Stomach (tissue), 8 donors: ENCODE measurements at regions not wholly inside any gene's neighbourhood (a gene's known extent, or its start where the extent isn't known, plus 50 kb on each side); places are given as distances from the start of the nearest gene placed in this dataset.

Experiments
- DNase-seq, 2 donors: peaks; one replicate each; pipeline versions ENCODE4 v3.0.0 to v3.0.0-alpha.2; 2013 to 2019
- H3K27ac ChIP-seq, 5 donors: fragments of 200-600 bp in 4 of 5; sonication (generic) in 4 of 5; one replicate each; pipeline ENCODE4 v1.5.1; 2013 to 2019; ENCODE audit warnings: mild to moderate bottlenecking in 1 of 5, moderate library complexity in 1 of 5
- H3K27me3 ChIP-seq, 3 donors: fragments of 200-600 bp; sonication (generic); one replicate each; pipeline ENCODE4 v1.5.1; 2017 to 2019; ENCODE audit warnings: mixed run types in 1 of 3
- H3K36me3 ChIP-seq, 4 donors: fragments of 200-600 bp; sonication (generic); 1 replicate in 3 of 4; 2 replicates in 1 of 4; pipeline ENCODE4 v1.5.1; 2016 to 2019
- H3K4me1 ChIP-seq, 4 donors: fragments of 200-600 bp; sonication (generic); one replicate each; pipeline ENCODE4 v1.5.1; 2016 to 2019
- H3K4me3 ChIP-seq, 4 donors: fragments of 200-600 bp; sonication (generic) in 3 of 4; one replicate each; pipeline ENCODE4 v1.5.1; 2016 to 2019; ENCODE audit warnings: mild to moderate bottlenecking in 1 of 4
- H3K9me3 ChIP-seq, 4 donors: fragments of 200-600 bp; sonication (generic); one replicate each; pipeline ENCODE4 v1.5.1; 2016 to 2019
- EP300 ChIP-seq: sonication (generic); formaldehyde crosslinking; IDR thresholded peaks from one replicate; pipeline ENCODE4 v1.6.1; 2017; ENCODE audit warnings: antibody characterized with exemption
- POLR2A ChIP-seq, 4 donors: fragments of 450-650 bp; IDR thresholded peaks; one replicate each; pipeline ENCODE4 v1.6.1; 2016; ENCODE audit warnings: antibody characterized with exemption in 4 of 4, control low read depth in 2 of 4, mild to moderate bottlenecking in 1 of 4, moderate library complexity in 1 of 4
- POLR2AphosphoS5 ChIP-seq, 3 donors: sonication (generic); formaldehyde crosslinking; IDR thresholded peaks; one replicate each; pipeline ENCODE4 v1.6.1; 2016; ENCODE audit warnings: antibody characterized with exemption in 3 of 3
- WGBS, 5 donors: extraction: QIAGEN DNeasy Blood & Tissue Kit in 3 of 5; methylation state at CpG; one replicate each; pipeline versions ENCODE4 v1.1.5 to v1.1.7; 2013 to 2018; 5-methylcytosine and 5-hydroxymethylcytosine counted together
- intact Hi-C: fragments of 100-400 bp; cut with DNase I; formaldehyde crosslinking; loops from one replicate; pipeline ENCODE4 v1.15.1; 2023; ENCODE audit warnings: low total_unique reads
- TF ChIP-seq, protein P1 (sequence below), 7 experiments: fragments of 450-650 bp in 4 of 7; fragments of 200-600 bp in 3 of 7; sonication (generic) in 3 of 7; IDR thresholded peaks; one replicate each; pipeline ENCODE4 v1.5.1; 2016 to 2019; ENCODE audit warnings: antibody characterized with exemption in 7 of 7, control low read depth in 2 of 7, mild to moderate bottlenecking in 1 of 7
- donor health status: healthy with polysubstance abuse.
- donor health status: Bipolar disorder and iron deficiency.
- donor health status: healthy.

DNA sequence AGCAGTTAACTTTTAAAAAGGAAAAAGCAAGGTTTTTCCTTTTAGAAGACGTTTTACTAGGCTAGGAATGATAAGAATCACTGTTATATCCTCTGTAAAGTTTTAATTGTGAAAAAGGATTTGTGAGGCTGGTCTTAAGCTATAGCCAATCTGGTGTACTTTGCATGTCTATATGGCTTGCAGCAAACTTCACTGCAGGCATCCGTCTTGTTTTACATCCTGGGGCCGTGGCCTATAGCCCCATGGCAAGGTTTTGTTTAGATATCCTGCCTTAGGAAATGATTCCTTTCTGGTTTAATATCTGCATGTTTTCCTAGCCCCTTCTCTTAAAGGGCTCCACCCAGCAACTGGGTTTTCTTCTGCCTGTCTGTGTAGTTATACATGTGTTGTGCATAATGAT is 272.8 kb downstream of the ICE1 start:
- Histone ChIP-seq H3K9me3 (peaks cover 0 to 13% (median 3%) of the 10 kb centered on the region in 4 donors), H3K4me1 (no peaks in the 10 kb centered on the region), H3K36me3 (no peaks in the 10 kb centered on the region), H3K27ac (no peak overlapping the region), H3K27me3 (no peaks in the 10 kb centered on the region), H3K4me3 (no peak overlapping the region)
- intact Hi-C loops, result no loop called here
- no peak for DNase-seq
- 35 to 46% (median 42%) methylated on average over 3 of the region's 3 CpGs for WGBS, 5 donors
- TF ChIP-seq POLR2AphosphoS5 (IDR thresholded peaks at IDR 0.05) (no peak), EP300 (no peak), POLR2A (IDR thresholded peaks at IDR 0.05) (no peak)
- TF ChIP-seq, protein P1, sequence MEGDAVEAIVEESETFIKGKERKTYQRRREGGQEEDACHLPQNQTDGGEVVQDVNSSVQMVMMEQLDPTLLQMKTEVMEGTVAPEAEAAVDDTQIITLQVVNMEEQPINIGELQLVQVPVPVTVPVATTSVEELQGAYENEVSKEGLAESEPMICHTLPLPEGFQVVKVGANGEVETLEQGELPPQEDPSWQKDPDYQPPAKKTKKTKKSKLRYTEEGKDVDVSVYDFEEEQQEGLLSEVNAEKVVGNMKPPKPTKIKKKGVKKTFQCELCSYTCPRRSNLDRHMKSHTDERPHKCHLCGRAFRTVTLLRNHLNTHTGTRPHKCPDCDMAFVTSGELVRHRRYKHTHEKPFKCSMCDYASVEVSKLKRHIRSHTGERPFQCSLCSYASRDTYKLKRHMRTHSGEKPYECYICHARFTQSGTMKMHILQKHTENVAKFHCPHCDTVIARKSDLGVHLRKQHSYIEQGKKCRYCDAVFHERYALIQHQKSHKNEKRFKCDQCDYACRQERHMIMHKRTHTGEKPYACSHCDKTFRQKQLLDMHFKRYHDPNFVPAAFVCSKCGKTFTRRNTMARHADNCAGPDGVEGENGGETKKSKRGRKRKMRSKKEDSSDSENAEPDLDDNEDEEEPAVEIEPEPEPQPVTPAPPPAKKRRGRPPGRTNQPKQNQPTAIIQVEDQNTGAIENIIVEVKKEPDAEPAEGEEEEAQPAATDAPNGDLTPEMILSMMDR (IDR thresholded peaks at IDR 0.05), result no peak

DNA sequence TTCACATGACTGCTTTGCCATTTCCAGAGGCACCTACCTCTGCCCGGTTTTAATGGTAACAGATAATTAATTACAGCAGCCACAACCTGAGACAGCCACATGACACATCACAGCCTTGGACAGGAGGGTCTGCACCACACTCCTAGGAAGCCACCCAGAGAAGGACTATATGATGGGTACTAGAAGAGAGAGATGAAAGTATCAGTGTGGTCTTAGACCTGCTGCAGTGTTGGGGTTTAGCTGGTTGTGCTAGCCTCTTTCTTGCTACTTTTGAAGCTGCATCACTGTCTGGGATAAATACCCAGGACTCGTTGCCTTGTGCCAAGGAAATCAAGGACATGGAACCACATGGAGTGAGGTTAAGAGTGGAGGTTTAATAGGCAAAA is 266.4 kb downstream of the ICE1 start:
- no peak overlapping the region for H3K4me3 ChIP-seq
- TF ChIP-seq POLR2A (IDR thresholded peaks at IDR 0.05), result no peak
- no peak for TF ChIP-seq EP300
- TF ChIP-seq POLR2AphosphoS5 (IDR thresholded peaks at IDR 0.05), result no peak
- TF ChIP-seq, protein P1 (IDR thresholded peaks at IDR 0.05), result no peak
- intact Hi-C loops, result no loop called here
- no peaks in the 10 kb centered on the region for H3K27me3 ChIP-seq
- H3K27ac ChIP-seq, result no peak overlapping the region
- peaks cover 0 to 4% (median 0%) of the 10 kb centered on the region in 4 donors for H3K4me1 ChIP-seq
- DNase-seq, result no peak
- H3K9me3 ChIP-seq, result no peaks in the 10 kb centered on the region
- WGBS, 5 donors, result 58 to 73% (median 66%) methylated on average over 2 of the region's 2 CpGs
- H3K36me3 ChIP-seq, result no peaks in the 10 kb centered on the region

DNA sequence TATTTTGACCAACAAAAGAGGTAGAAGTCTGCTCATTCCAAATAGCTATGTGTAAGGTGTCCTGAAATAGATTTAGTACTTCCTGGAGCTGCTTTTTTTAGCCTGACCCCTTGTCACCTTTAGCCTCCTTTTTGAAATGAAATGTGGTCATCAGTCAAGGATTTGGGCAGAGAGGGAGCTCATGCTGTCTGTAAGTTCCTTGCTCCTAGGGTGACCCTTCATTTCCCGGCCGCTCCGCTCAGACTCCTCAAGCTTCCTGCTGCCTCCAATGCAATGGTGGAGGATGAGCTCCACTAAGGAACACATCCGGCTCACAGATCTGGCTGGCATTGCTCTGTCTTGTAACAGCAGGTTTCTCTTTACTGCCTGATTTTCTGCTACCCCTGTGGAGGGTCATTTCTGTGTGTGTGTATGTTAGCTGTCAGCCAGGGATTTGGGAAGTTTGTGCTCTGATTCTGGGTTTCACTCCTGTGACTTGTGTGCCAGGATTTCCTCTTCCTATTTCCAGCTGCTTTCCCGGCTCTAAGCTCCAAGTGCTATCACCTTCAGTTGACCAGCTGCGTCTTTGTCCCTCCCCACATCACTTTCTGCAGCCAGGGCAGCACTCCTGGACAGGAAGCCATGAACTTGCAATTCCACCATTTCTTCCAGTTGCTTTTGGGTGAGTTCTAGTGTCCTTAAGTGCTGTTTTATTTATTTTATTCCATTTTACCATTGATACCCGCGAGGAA is 265.9 kb downstream of the ICE1 start:
- Histone ChIP-seq H3K27ac (no peak overlapping the region), H3K4me1 (peaks cover 0 to 4% (median 0%) of the 10 kb centered on the region in 4 donors), H3K27me3 (no peaks in the 10 kb centered on the region), H3K4me3 (no peak overlapping the region), H3K36me3 (no peaks in the 10 kb centered on the region), H3K9me3 (peaks cover 0 to 1% (median 0%) of the 10 kb centered on the region in 4 donors)
- DNase-seq, result no peak
- intact Hi-C loops, result no loop called here
- 45 to 64% (median 54%) methylated on average over 8 of the region's 8 CpGs for WGBS, 5 donors
- no peak for TF ChIP-seq POLR2AphosphoS5 (IDR thresholded peaks at IDR 0.05)
- TF ChIP-seq, protein P1 (IDR thresholded peaks at IDR 0.05), result no peak
- no peak for TF ChIP-seq POLR2A (IDR thresholded peaks at IDR 0.05)
- TF ChIP-seq EP300, result no peak

DNA sequence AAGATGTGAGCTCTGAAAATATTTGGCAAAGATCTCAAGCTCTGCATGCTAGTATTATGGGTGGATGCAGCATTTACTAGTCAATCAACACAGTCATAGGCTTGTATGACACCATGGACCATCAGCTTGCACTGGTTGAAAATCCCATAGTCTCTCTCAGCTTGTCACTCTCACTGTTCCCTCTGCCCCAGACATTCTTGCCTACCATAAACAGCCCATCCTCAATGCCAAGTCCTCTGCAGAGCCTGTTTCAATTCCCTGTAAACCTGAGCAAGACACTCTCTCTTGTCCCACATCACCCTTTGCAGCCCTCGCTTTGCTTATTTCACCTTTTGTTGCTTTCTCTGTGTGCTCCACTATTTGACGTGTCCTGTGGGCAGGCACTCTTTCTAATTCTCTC is 264.6 kb downstream of the ICE1 start:
- 84 to 97% (median 88%) methylated on average over 2 of the region's 2 CpGs for WGBS, 5 donors
- Histone ChIP-seq H3K4me3 (no peak overlapping the region), H3K27ac (no peak overlapping the region), H3K36me3 (no peaks in the 10 kb centered on the region), H3K27me3 (no peaks in the 10 kb centered on the region), H3K9me3 (peaks cover 0 to 6% (median 0%) of the 10 kb centered on the region in 4 donors), H3K4me1 (peaks cover 0 to 4% (median 0%) of the 10 kb centered on the region in 4 donors)
- TF ChIP-seq EP300 (no peak), POLR2A (IDR thresholded peaks at IDR 0.05) (no peak), POLR2AphosphoS5 (IDR thresholded peaks at IDR 0.05) (no peak)
- TF ChIP-seq, protein P1 (IDR thresholded peaks at IDR 0.05), result no peak
- no peak for DNase-seq
- intact Hi-C loops, result no loop called here
